GM12873 (cell line): ENCODE measurements at regions not wholly inside any gene's neighbourhood (a gene's known extent, or its start where the extent isn't known, plus 50 kb on each side); places are given as distances from the start of the nearest gene placed in this dataset.

Experiments
- CTCF ChIP-seq: IDR thresholded peaks from 2 replicates; pipeline ENCODE4 v1.5.1; 2012; ENCODE audit warnings: low read depth, mild to moderate bottlenecking, moderate library complexity, low read length, control low read depth; ENCODE audit not compliant: insufficient read depth; ENCODE audit errors: missing control alignments

- no peak for TF ChIP-seq CTCF
Measured at GRCh38 chr14:42642787-42643186, 1036.1 kb downstream of the LRFN5 start.

- TF ChIP-seq CTCF: no peak
Measured at GRCh38 chr14:42633504-42634095, 1026.9 kb downstream of the LRFN5 start.

GRCh38 chr14:42629553-42629952 lies 1022.9 kb downstream of the LRFN5 start:
- no peak for TF ChIP-seq CTCF

- TF ChIP-seq CTCF: no peak
Measured at GRCh38 chr14:42628602-42629001, 1021.9 kb downstream of the LRFN5 start.

GRCh38 chr14:42626986-42627385 lies 1020.3 kb downstream of the LRFN5 start:
- TF ChIP-seq CTCF: no peak

GRCh38 chr14:42624980-42625761 lies 1018.5 kb downstream of the LRFN5 start:
- no peak for TF ChIP-seq CTCF

- TF ChIP-seq CTCF: no peak
Measured at GRCh38 chr14:42617005-42617404, 1010.3 kb downstream of the LRFN5 start.
